Keratinocyte (primary cell): ENCODE measurements at regions not wholly inside any gene's neighbourhood (a gene's known extent, or its start where the extent isn't known, plus 50 kb on each side); places are given as distances from the start of the nearest gene placed in this dataset.

Source experiments
- CTCF ChIP-seq, 3 experiments: IDR thresholded peaks in 1 of 3; conservative IDR thresholded peaks in 1 of 3; optimal IDR thresholded peaks in 1 of 3; 2 replicates in 2 of 3; 3 replicates in 1 of 3; pipeline versions ENCODE3 to v1.5.1; 2011; ENCODE audit warnings: low read length in 3 of 3, mild to moderate bottlenecking in 3 of 3, moderate library complexity in 2 of 3, control low read depth in 1 of 3, inconsistent platforms in 1 of 3; ENCODE audit not compliant: insufficient read depth in 2 of 3; ENCODE audit errors: extremely low read depth in 1 of 3
- EZH2 ChIP-seq: IDR thresholded peaks from one replicate; pipeline ENCODE4 v1.6.1; 2012; ENCODE audit warnings: inconsistent platforms, mild to moderate bottlenecking, low read length, moderate library complexity

- TF ChIP-seq EZH2, result no peak
- TF ChIP-seq CTCF (optimal IDR thresholded peaks at IDR 0.05 in 1 of 3, IDR thresholded peaks at IDR 0.05 in 1 of 3, conservative IDR thresholded peaks at IDR 0.05 in 1 of 3; ENCODE audit: extremely low read depth in 1 of 3, insufficient read depth in 2 of 3, low read length in 3 of 3), result no peak
Observed at GRCh38 chr13:38228322-38228721, 121.3 kb upstream of the UFM1 start.
